ENCODE measurements at regions not wholly inside any gene's neighbourhood (a gene's known extent, or its start where the extent isn't known, plus 50 kb on each side); places are given as distances from the start of the nearest gene placed in this dataset.

GRCh38 chr1:188050250-188050649, 1221.5 kb downstream of the PLA2G4A start:
- Histone ChIP-seq H3K4me3 (ENCODE audit: low read depth, low read length, poor library complexity, severe bottlenecking) (no peak overlapping the region), H3K9me3 (ENCODE audit: low read length) (no peaks in the 10 kb centered on the region), H3K9me2 (ENCODE audit: insufficient read depth, low read length) (no peaks in the 10 kb centered on the region), H3K4me1 (ENCODE audit: insufficient read depth, low read length, poor library complexity, severe bottlenecking) (no peaks in the 10 kb centered on the region), H2AFZ (ENCODE audit: low read length) (no peak overlapping the region), H4K20me1 (ENCODE audit: insufficient read depth, low read length) (no peaks in the 10 kb centered on the region), H3K27ac (ENCODE audit: low read depth, low read length, poor library complexity, severe bottlenecking) (no peak overlapping the region), H3K4me2 (ENCODE audit: low read length) (no peak overlapping the region), H3K36me3 (ENCODE audit: insufficient read depth, low read length) (no peaks in the 10 kb centered on the region), H3K79me2 (ENCODE audit: insufficient read depth, low read depth, low read length) (no peaks in the 10 kb centered on the region)
- CTCF ChIA-PET (ENCODE audit: unreplicated experiment), result no interaction called here
- TF ChIP-seq CTCF (conservative IDR thresholded peaks at IDR 0.05; ENCODE audit: low read length) (no peak), EZH2phosphoT487 (IDR thresholded peaks at IDR 0.05; ENCODE audit: borderline replicate concordance, low read depth, low read length) (no peak)
- DNase-seq (ENCODE audit: low spot score), result no peak
- intact Hi-C loops (cut with micrococcal nuclease; ENCODE audit: unreplicated experiment), result no loop called here
- BruUV-seq (replicated peaks), result no TSS peak
- POLR2A ChIA-PET, result no interaction called here

GRCh38 chr1:188056011-188056410, 1227.3 kb downstream of the PLA2G4A start:
- CTCF ChIA-PET (ENCODE audit: unreplicated experiment), result no interaction called here
- Histone ChIP-seq H3K4me2 (ENCODE audit: low read length) (no peak overlapping the region), H3K36me3 (ENCODE audit: insufficient read depth, low read length) (no peaks in the 10 kb centered on the region), H4K20me1 (ENCODE audit: insufficient read depth, low read length) (no peaks in the 10 kb centered on the region), H3K79me2 (ENCODE audit: insufficient read depth, low read depth, low read length) (no peaks in the 10 kb centered on the region), H3K9me3 (ENCODE audit: low read length) (no peaks in the 10 kb centered on the region), H2AFZ (ENCODE audit: low read length) (no peak overlapping the region), H3K27ac (ENCODE audit: low read depth, low read length, poor library complexity, severe bottlenecking) (no peak overlapping the region), H3K4me3 (ENCODE audit: low read depth, low read length, poor library complexity, severe bottlenecking) (no peak overlapping the region), H3K9me2 (ENCODE audit: insufficient read depth, low read length) (no peaks in the 10 kb centered on the region), H3K4me1 (ENCODE audit: insufficient read depth, low read length, poor library complexity, severe bottlenecking) (no peaks in the 10 kb centered on the region)
- TF ChIP-seq EZH2phosphoT487 (IDR thresholded peaks at IDR 0.05; ENCODE audit: borderline replicate concordance, low read depth, low read length), result no peak
- TF ChIP-seq CTCF (conservative IDR thresholded peaks at IDR 0.05; ENCODE audit: low read length), result no peak
- no peak for DNase-seq (ENCODE audit: low spot score)
- intact Hi-C loops (cut with micrococcal nuclease; ENCODE audit: unreplicated experiment), result no loop called here
- BruUV-seq (replicated peaks), result no TSS peak
- POLR2A ChIA-PET, result no interaction called here

- CTCF ChIA-PET (ENCODE audit: unreplicated experiment), result no interaction called here
- intact Hi-C loops (cut with micrococcal nuclease; ENCODE audit: unreplicated experiment), result no loop called here
- no peaks in the 10 kb centered on the region for H4K20me1 ChIP-seq (ENCODE audit: insufficient read depth, low read length)
- H3K9me3 ChIP-seq (ENCODE audit: low read length), result no peaks in the 10 kb centered on the region
- no peak for DNase-seq (ENCODE audit: low spot score)
- no peaks in the 10 kb centered on the region for H3K4me1 ChIP-seq (ENCODE audit: insufficient read depth, low read length, poor library complexity, severe bottlenecking)
- no peaks in the 10 kb centered on the region for H3K9me2 ChIP-seq (ENCODE audit: insufficient read depth, low read length)
- no TSS peak for BruUV-seq (replicated peaks)
- H3K36me3 ChIP-seq (ENCODE audit: insufficient read depth, low read length), result no peaks in the 10 kb centered on the region
- TF ChIP-seq EZH2phosphoT487 (IDR thresholded peaks at IDR 0.05; ENCODE audit: borderline replicate concordance, low read depth, low read length) (no peak), CTCF (conservative IDR thresholded peaks at IDR 0.05; ENCODE audit: low read length) (no peak)
- no peak overlapping the region for H3K27ac ChIP-seq (ENCODE audit: low read depth, low read length, poor library complexity, severe bottlenecking)
- H2AFZ ChIP-seq (ENCODE audit: low read length), result no peak overlapping the region
- POLR2A ChIA-PET, result no interaction called here
- H3K4me3 ChIP-seq (ENCODE audit: low read depth, low read length, poor library complexity, severe bottlenecking), result no peak overlapping the region
- H3K4me2 ChIP-seq (ENCODE audit: low read length), result no peak overlapping the region
- H3K79me2 ChIP-seq (ENCODE audit: insufficient read depth, low read depth, low read length), result no peaks in the 10 kb centered on the region
Observed at GRCh38 chr1:188058801-188059200, 1230.1 kb downstream of the PLA2G4A start.

All from OCI-LY7 (cell line).